Uterus (tissue), 2 donors: ENCODE measurements at regions not wholly inside any gene's neighbourhood (a gene's known extent, or its start where the extent isn't known, plus 50 kb on each side); places are given as distances from the start of the nearest gene placed in this dataset.

Source experiments
- CTCF ChIP-seq, 4 experiments: fragments of 200-600 bp in 2 of 4; fragments of 450-650 bp in 2 of 4; sonication (generic) in 2 of 4; IDR thresholded peaks; one replicate each; pipeline ENCODE4 v1.5.1; 2016 to 2019; ENCODE audit warnings: antibody characterized with exemption in 4 of 4, mild to moderate bottlenecking in 2 of 4, moderate library complexity in 1 of 4
- POLR2A ChIP-seq, 2 donors: fragments of 450-650 bp; IDR thresholded peaks; one replicate each; pipeline ENCODE4 v1.6.1; 2016; ENCODE audit warnings: antibody characterized with exemption in 2 of 2, mild to moderate bottlenecking in 1 of 2, moderate library complexity in 1 of 2

- TF ChIP-seq CTCF (IDR thresholded peaks at IDR 0.05) (no peak), POLR2A (IDR thresholded peaks at IDR 0.05) (no peak)
Measured at GRCh38 chr6:167764215-167764614, 62.5 kb upstream of the AFDN start.
